Suppressor macrophage (primary cell): ENCODE measurements at regions not wholly inside any gene's neighbourhood (a gene's known extent, or its start where the extent isn't known, plus 50 kb on each side); places are given as distances from the start of the nearest gene placed in this dataset.
"Not testable (repeated sequence)": the region's sequence is repeated elsewhere in the genome, so short reads cannot be mapped to it uniquely, and the experiment has no call there.

Experiments used
- DNase-seq, 4 experiments: peaks; one replicate each; pipeline ENCODE4 v3.0.0-alpha.2; 2020 to 2022

GRCh38 chr5:25568989-25569625, 924.3 kb upstream of the CDH10 start:
- DNase-seq, result no peak

GRCh38 chr5:25568294-25568693, 923.5 kb upstream of the CDH10 start:
- no peak for DNase-seq

- no peak for DNase-seq
Observed at GRCh38 chr5:25567881-25568280, 923.1 kb upstream of the CDH10 start.

GRCh38 chr5:25562656-25563055, 917.9 kb upstream of the CDH10 start:
- DNase-seq, result no peak

GRCh38 chr5:25554077-25554476, 909.3 kb upstream of the CDH10 start:
- DNase-seq, result no peak

GRCh38 chr5:25552871-25553481, 908.2 kb upstream of the CDH10 start:
- no peak for DNase-seq

- DNase-seq, result no peak
Observed at GRCh38 chr5:25550793-25551192, 906.0 kb upstream of the CDH10 start.

GRCh38 chr5:25544652-25545249, 900.0 kb upstream of the CDH10 start:
- peak; percentile 11 to 39 (median 24) for DNase-seq

- DNase-seq, result no peak
Observed at GRCh38 chr5:25540628-25541027, 895.9 kb upstream of the CDH10 start.

- DNase-seq, result no peak
Observed at GRCh38 chr5:25539536-25539935, 894.8 kb upstream of the CDH10 start.

GRCh38 chr5:25536461-25536860, 891.7 kb upstream of the CDH10 start:
- DNase-seq, result not testable (repeated sequence)

- no peak for DNase-seq
Observed at GRCh38 chr5:25516141-25516540, 871.4 kb upstream of the CDH10 start.

GRCh38 chr5:25515525-25515924, 870.7 kb upstream of the CDH10 start:
- no peak for DNase-seq

- DNase-seq, result not testable (repeated sequence)
Observed at GRCh38 chr5:25510692-25511091, 865.9 kb upstream of the CDH10 start.

GRCh38 chr5:25508011-25508410, 863.2 kb upstream of the CDH10 start:
- not testable (repeated sequence) for DNase-seq

- DNase-seq, result no peak
Observed at GRCh38 chr5:25500635-25501034, 855.9 kb upstream of the CDH10 start.

- DNase-seq, result peak in 2 of 4 experiments; percentile 2 to 3
Observed at GRCh38 chr5:25489834-25490538, 845.2 kb upstream of the CDH10 start.

- no peak for DNase-seq
Observed at GRCh38 chr5:25488119-25488518, 843.3 kb upstream of the CDH10 start.

GRCh38 chr5:25484391-25484790, 839.6 kb upstream of the CDH10 start:
- no peak for DNase-seq

GRCh38 chr5:25481463-25481862, 836.7 kb upstream of the CDH10 start:
- no peak for DNase-seq

GRCh38 chr5:25459082-25459481, 814.3 kb upstream of the CDH10 start:
- no peak for DNase-seq

- no peak for DNase-seq
Observed at GRCh38 chr5:25458628-25459027, 813.9 kb upstream of the CDH10 start.

GRCh38 chr5:25453500-25453899, 808.7 kb upstream of the CDH10 start:
- DNase-seq, result no peak

GRCh38 chr5:25451294-25451693, 806.5 kb upstream of the CDH10 start:
- DNase-seq, result no peak
